GM12878 (cell line): ENCODE measurements at regions not wholly inside any gene's neighbourhood (a gene's known extent, or its start where the extent isn't known, plus 50 kb on each side); places are given as distances from the start of the nearest gene placed in this dataset.

Source experiments
- ATAC-seq: fragments of 200-7000 bp; cut with Tn5 transposase; 3 replicates; pipeline ENCODE4 v1.9.1; 2020; ENCODE audit warnings: mild to moderate bottlenecking, moderate library complexity
- BruUV-seq: library from RNA; stranded (reverse); fragments of 400-500 nt; replicated peaks from 2 replicates; lab custom pipeline; 2021; lab: Mats Ljungman, UMichigan
- CTCF ChIA-PET: fragments of 300-600 bp; sonication (Branson Sonifier 250); formaldehyde crosslinking; extraction: SDS; loops from one replicate; lab custom pipeline; 2021; ENCODE audit warnings: inconsistent platforms; lab: Yijun Ruan, JAX
- POLR2A ChIA-PET: fragments of 350-600 bp; formaldehyde crosslinking; extraction: SDS; loops from one replicate; lab custom pipeline; 2021; ENCODE audit warnings: inconsistent platforms; lab: Charles Lee
- RAD21 ChIA-PET: fragments of 300-600 bp; sonication (Branson Sonifier 250); formaldehyde crosslinking; loops from one replicate; lab custom pipeline; 2023; ENCODE audit warnings: antibody characterized with exemption; ENCODE audit not compliant: unreplicated experiment; lab: Charles Lee
- SMC1A ChIA-PET: fragments of 300-600 bp; sonication (Branson Sonifier 250); formaldehyde crosslinking; loops from one replicate; lab custom pipeline; 2023; ENCODE audit not compliant: unreplicated experiment, uncharacterized antibody; lab: Charles Lee
- DNase-seq: peaks from one replicate; pipeline ENCODE4 v3.0.0-alpha.2; 2011; ENCODE audit warnings: low read depth, low spot score
- FAIRE-seq: peaks from 3 replicates; lab custom pipeline; 2011; peaks lifted over from hg19 to GRCh38; lab: Jason Lieb, UNC
- H2AFZ ChIP-seq: 2 replicates; pipeline ENCODE4 v1.6.0; 2011; ENCODE audit warnings: low read depth, low read length, control low read depth; ENCODE audit not compliant: control insufficient read depth
- H3K27ac ChIP-seq: 2 replicates; pipeline ENCODE4 v1.5.1; 2011; ENCODE audit warnings: control low read depth; ENCODE audit not compliant: control insufficient read depth, insufficient read depth
- H3K27me3 ChIP-seq, 2 experiments: replicated peaks in 1 of 2; 2 replicates each; pipeline versions ENCODE4 v1.6.0 to v1.6.1; 2011; ENCODE audit warnings: low read length in 1 of 2; ENCODE audit not compliant: control insufficient read depth in 2 of 2, insufficient read depth in 2 of 2
- H3K36me3 ChIP-seq, 2 experiments: 2 replicates each; pipeline ENCODE4 v1.5.1; 2011; ENCODE audit warnings: low read length in 1 of 2; ENCODE audit not compliant: control insufficient read depth in 2 of 2, insufficient read depth in 2 of 2
- H3K4me1 ChIP-seq: 2 replicates; pipeline ENCODE4 v1.6.1; 2011; ENCODE audit warnings: mild to moderate bottlenecking, low read length, moderate library complexity, mixed read lengths; ENCODE audit not compliant: control insufficient read depth, insufficient read depth
- H3K4me2 ChIP-seq: 2 replicates; pipeline ENCODE4 v1.6.0; 2011; ENCODE audit warnings: control low read depth; ENCODE audit not compliant: control insufficient read depth, insufficient read depth
- H3K4me3 ChIP-seq: fragments of 200-600 bp; sonication (generic); 2 replicates; pipeline ENCODE4 v1.5.1; 2016
- H3K79me2 ChIP-seq: 2 replicates; pipeline ENCODE4 v1.6.0; 2011; ENCODE audit warnings: low read length; ENCODE audit not compliant: control insufficient read depth, insufficient read depth
- H3K9ac ChIP-seq: 2 replicates; pipeline ENCODE4 v1.8.0; 2011; ENCODE audit warnings: low read length, control low read depth, mixed read lengths; ENCODE audit not compliant: control insufficient read depth, insufficient read depth
- H3K9me3 ChIP-seq: replicated peaks from 3 replicates; pipeline ENCODE4 v1.5.1; 2011; ENCODE audit warnings: mild to moderate bottlenecking, low read length; ENCODE audit not compliant: control insufficient read depth, insufficient read depth
- H4K20me1 ChIP-seq: 2 replicates; pipeline ENCODE4 v1.6.0; 2011; ENCODE audit not compliant: control insufficient read depth, insufficient read depth
- CBX5 ChIP-seq: sonication (generic); IDR thresholded peaks from 2 replicates; pipeline ENCODE4 v1.6.1; 2016; ENCODE audit warnings: low read depth, moderate library complexity, mild to moderate bottlenecking, inconsistent platforms
- ESRRA ChIP-seq: IDR thresholded peaks from 2 replicates; pipeline ENCODE4 v1.6.1; 2012; ENCODE audit warnings: mild to moderate bottlenecking, low read length, improper control_type of control experiment
- NBN ChIP-seq: fragments of 450-650 bp; IDR thresholded peaks from 2 replicates; pipeline ENCODE4 v1.6.1; 2016
- NFIC ChIP-seq: IDR thresholded peaks from 2 replicates; pipeline ENCODE4 v1.6.1; 2012; ENCODE audit warnings: low read depth, mild to moderate bottlenecking, inconsistent platforms, low read length, moderate library complexity
- NRF1 ChIP-seq: conservative IDR thresholded peaks from 2 replicates; pipeline ENCODE4 v1.6.1; 2011; ENCODE audit warnings: mild to moderate bottlenecking, low read depth, low read length, improper control_type of control experiment
- PML ChIP-seq: IDR thresholded peaks from 2 replicates; pipeline ENCODE4 v1.6.1; 2012; ENCODE audit warnings: low read length, inconsistent platforms
- RAD51 ChIP-seq: fragments of 450-650 bp; IDR thresholded peaks from 2 replicates; pipeline ENCODE4 v1.6.1; 2016; ENCODE audit warnings: moderate library complexity, mild to moderate bottlenecking, inconsistent platforms
- RBBP5 ChIP-seq: fragments of 200-600 bp; sonication (generic); conservative IDR thresholded peaks from 2 replicates; pipeline ENCODE4 v1.6.1; 2016
- STAT1 ChIP-seq: fragments of 450-650 bp; conservative IDR thresholded peaks from 2 replicates; pipeline ENCODE4 v1.6.1; 2014; ENCODE audit warnings: antibody characterized with exemption, mild to moderate bottlenecking
- TCF3 ChIP-seq: IDR thresholded peaks from 2 replicates; pipeline ENCODE4 v1.6.1; 2012; ENCODE audit warnings: low read depth, mild to moderate bottlenecking, low read length, borderline replicate concordance; ENCODE audit not compliant: insufficient read depth
- WRNIP1 ChIP-seq: IDR thresholded peaks from 2 replicates; pipeline ENCODE4 v1.6.1; 2011; ENCODE audit warnings: low read depth, low read length, improper control_type of control experiment, borderline replicate concordance
- ZNF622 ChIP-seq: fragments of 450-650 bp; IDR thresholded peaks from 2 replicates; pipeline ENCODE4 v1.6.1; 2017; ENCODE audit warnings: mild to moderate bottlenecking, inconsistent platforms
- WGBS: methylation state at CpG from one replicate; pipeline ENCODE4 v1.1.6; 2016; ENCODE audit warnings: low lambda C conversion rate; ENCODE audit not compliant: insufficient replicate concordance, insufficient coverage; ENCODE audit errors: missing lambda C conversion rate; 5-methylcytosine and 5-hydroxymethylcytosine counted together
- in situ Hi-C: fragments of 300-500 bp; cut with MboI; formaldehyde crosslinking; loops from 9 replicates; pipeline ENCODE4 v1.14.3; 2018; ENCODE audit warnings: mixed read lengths
- intact Hi-C: fragments of 100-400 bp; cut with micrococcal nuclease; formaldehyde crosslinking; loops from one replicate; pipeline ENCODE4 v1.14.2; 2022; ENCODE audit not compliant: unreplicated experiment
- TF ChIP-seq, protein P1 (sequence below): IDR thresholded peaks from 2 replicates; pipeline ENCODE4 v1.6.1; 2012; ENCODE audit warnings: low read depth, low read length, improper control_type of control experiment
- TF ChIP-seq, protein P2 (sequence below): fragments of 150-350 bp; IDR thresholded peaks from 2 replicates; pipeline ENCODE4 v1.6.1; 2016; ENCODE audit warnings: low read depth, low read length
- TF ChIP-seq, protein P3 (sequence below): fragments of 450-650 bp; IDR thresholded peaks from 2 replicates; pipeline ENCODE4 v1.6.1; 2014; ENCODE audit warnings: mild to moderate bottlenecking
- TF ChIP-seq, protein P4 (sequence below): fragments of 450-650 bp; IDR thresholded peaks from 2 replicates; pipeline ENCODE4 v1.6.1; 2016; ENCODE audit warnings: mild to moderate bottlenecking, moderate library complexity, borderline replicate concordance

DNA sequence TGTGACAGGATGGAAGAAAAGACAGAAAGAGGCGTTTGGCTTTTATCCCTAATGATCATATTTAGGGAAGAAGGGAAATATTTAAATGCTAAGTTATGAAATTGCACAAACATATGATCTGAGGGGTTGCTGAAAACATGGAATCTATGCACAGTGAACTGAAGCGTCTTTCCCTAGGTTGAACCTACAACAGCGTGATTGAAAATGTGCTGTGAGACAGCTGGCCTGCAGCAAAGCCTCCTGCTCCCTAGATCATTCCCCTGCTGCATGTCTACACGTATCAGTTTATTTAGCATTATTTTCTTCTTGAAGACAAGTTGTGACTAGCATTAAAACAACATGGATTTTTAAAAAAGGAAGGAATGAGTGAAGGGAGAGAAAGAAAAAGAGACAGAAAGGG is 272.5 kb upstream of the TRAM1L1 start:
- in situ Hi-C loops = no loop called here
- no peak overlapping the region for H3K4me2 ChIP-seq
- H3K27ac ChIP-seq = no peak overlapping the region
- no peak overlapping the region for H2AFZ ChIP-seq
- H3K4me3 ChIP-seq = no peak overlapping the region
- H3K79me2 ChIP-seq = no peaks in the 10 kb centered on the region
- ChIA-PET RAD21 (no interaction called here), SMC1A (no interaction called here), CTCF (no interaction called here), POLR2A (no interaction called here)
- BruUV-seq = no TSS peak
- no peaks in the 10 kb centered on the region for H3K36me3 ChIP-seq
- H3K9ac ChIP-seq = no peak overlapping the region
- no peak for ATAC-seq
- no peaks in the 10 kb centered on the region for H4K20me1 ChIP-seq
- FAIRE-seq = no peak
- H3K27me3 ChIP-seq = no peaks in the 10 kb centered on the region
- H3K9me3 ChIP-seq = no peaks in the 10 kb centered on the region
- intact Hi-C loops = no loop called here
- no peak for DNase-seq
- H3K4me1 ChIP-seq = no peaks in the 10 kb centered on the region
- TF ChIP-seq STAT1 (no peak), NFIC (no peak), TCF3 (no peak), ESRRA (no peak), CBX5 (no peak), NBN (no peak), PML (no peak), NRF1 (no peak), WRNIP1 (no peak), RAD51 (no peak), ZNF622 (no peak), RBBP5 (no peak)
- TF ChIP-seq, protein P1, sequence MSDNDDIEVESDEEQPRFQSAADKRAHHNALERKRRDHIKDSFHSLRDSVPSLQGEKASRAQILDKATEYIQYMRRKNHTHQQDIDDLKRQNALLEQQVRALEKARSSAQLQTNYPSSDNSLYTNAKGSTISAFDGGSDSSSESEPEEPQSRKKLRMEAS = no peak
- TF ChIP-seq, protein P2, sequence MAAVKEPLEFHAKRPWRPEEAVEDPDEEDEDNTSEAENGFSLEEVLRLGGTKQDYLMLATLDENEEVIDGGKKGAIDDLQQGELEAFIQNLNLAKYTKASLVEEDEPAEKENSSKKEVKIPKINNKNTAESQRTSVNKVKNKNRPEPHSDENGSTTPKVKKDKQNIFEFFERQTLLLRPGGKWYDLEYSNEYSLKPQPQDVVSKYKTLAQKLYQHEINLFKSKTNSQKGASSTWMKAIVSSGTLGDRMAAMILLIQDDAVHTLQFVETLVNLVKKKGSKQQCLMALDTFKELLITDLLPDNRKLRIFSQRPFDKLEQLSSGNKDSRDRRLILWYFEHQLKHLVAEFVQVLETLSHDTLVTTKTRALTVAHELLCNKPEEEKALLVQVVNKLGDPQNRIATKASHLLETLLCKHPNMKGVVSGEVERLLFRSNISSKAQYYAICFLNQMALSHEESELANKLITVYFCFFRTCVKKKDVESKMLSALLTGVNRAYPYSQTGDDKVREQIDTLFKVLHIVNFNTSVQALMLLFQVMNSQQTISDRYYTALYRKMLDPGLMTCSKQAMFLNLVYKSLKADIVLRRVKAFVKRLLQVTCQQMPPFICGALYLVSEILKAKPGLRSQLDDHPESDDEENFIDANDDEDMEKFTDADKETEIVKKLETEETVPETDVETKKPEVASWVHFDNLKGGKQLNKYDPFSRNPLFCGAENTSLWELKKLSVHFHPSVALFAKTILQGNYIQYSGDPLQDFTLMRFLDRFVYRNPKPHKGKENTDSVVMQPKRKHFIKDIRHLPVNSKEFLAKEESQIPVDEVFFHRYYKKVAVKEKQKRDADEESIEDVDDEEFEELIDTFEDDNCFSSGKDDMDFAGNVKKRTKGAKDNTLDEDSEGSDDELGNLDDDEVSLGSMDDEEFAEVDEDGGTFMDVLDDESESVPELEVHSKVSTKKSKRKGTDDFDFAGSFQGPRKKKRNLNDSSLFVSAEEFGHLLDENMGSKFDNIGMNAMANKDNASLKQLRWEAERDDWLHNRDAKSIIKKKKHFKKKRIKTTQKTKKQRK = no peak
- TF ChIP-seq, protein P3, sequence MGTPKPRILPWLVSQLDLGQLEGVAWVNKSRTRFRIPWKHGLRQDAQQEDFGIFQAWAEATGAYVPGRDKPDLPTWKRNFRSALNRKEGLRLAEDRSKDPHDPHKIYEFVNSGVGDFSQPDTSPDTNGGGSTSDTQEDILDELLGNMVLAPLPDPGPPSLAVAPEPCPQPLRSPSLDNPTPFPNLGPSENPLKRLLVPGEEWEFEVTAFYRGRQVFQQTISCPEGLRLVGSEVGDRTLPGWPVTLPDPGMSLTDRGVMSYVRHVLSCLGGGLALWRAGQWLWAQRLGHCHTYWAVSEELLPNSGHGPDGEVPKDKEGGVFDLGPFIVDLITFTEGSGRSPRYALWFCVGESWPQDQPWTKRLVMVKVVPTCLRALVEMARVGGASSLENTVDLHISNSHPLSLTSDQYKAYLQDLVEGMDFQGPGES = no peak
- TF ChIP-seq, protein P4, sequence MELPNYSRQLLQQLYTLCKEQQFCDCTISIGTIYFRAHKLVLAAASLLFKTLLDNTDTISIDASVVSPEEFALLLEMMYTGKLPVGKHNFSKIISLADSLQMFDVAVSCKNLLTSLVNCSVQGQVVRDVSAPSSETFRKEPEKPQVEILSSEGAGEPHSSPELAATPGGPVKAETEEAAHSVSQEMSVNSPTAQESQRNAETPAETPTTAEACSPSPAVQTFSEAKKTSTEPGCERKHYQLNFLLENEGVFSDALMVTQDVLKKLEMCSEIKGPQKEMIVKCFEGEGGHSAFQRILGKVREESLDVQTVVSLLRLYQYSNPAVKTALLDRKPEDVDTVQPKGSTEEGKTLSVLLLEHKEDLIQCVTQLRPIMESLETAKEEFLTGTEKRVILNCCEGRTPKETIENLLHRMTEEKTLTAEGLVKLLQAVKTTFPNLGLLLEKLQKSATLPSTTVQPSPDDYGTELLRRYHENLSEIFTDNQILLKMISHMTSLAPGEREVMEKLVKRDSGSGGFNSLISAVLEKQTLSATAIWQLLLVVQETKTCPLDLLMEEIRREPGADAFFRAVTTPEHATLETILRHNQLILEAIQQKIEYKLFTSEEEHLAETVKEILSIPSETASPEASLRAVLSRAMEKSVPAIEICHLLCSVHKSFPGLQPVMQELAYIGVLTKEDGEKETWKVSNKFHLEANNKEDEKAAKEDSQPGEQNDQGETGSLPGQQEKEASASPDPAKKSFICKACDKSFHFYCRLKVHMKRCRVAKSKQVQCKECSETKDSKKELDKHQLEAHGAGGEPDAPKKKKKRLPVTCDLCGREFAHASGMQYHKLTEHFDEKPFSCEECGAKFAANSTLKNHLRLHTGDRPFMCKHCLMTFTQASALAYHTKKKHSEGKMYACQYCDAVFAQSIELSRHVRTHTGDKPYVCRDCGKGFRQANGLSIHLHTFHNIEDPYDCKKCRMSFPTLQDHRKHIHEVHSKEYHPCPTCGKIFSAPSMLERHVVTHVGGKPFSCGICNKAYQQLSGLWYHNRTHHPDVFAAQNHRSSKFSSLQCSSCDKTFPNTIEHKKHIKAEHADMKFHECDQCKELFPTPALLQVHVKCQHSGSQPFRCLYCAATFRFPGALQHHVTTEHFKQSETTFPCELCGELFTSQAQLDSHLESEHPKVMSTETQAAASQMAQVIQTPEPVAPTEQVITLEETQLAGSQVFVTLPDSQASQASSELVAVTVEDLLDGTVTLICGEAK = no peak
- 17% methylated on average over 4 of the region's 4 CpGs for WGBS
